ENCODE measurements at regions not wholly inside any gene's neighbourhood (a gene's known extent, or its start where the extent isn't known, plus 50 kb on each side); places are given as distances from the start of the nearest gene placed in this dataset.

DNA sequence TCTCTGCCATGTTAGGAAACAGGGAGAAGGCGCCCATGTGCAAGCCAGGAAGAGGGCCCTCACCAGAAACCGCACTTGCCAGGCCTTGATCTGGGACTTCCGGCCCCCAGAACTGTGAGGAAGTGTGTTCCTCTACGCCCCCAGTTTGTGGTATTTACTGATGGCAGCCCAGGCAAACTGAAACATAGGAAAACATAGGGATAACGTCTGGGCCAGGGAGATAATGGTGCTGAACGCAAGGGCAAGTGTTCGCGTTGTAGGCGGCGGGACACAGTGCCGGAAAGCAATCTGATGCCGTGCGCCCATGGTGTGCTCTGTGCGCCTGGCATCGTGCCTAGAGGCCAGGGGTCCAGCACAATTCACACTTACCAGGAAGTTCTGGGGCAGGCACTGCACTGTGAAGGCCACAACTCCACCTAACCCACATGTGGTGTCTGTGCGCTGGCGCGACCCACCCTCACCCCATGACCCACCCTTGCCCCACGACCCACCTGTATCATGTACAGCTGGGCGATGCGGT, 53.6 kb downstream of the ARL6IP4 start:
- no peak for TF ChIP-seq CTCF (conservative IDR thresholded peaks at IDR 0.05 in 1 of 2, IDR thresholded peaks at IDR 0.05 in 1 of 2; ENCODE audit: extremely low read depth in 1 of 2, insufficient read depth in 1 of 2, low read depth in 1 of 2, low read length in 2 of 2)
- no peak for TF ChIP-seq EZH2 (IDR thresholded peaks at IDR 0.05; ENCODE audit: borderline replicate concordance, low read length)
